ENCODE measurements at regions not wholly inside any gene's neighbourhood (a gene's known extent, or its start where the extent isn't known, plus 50 kb on each side); places are given as distances from the start of the nearest gene placed in this dataset.

DNA sequence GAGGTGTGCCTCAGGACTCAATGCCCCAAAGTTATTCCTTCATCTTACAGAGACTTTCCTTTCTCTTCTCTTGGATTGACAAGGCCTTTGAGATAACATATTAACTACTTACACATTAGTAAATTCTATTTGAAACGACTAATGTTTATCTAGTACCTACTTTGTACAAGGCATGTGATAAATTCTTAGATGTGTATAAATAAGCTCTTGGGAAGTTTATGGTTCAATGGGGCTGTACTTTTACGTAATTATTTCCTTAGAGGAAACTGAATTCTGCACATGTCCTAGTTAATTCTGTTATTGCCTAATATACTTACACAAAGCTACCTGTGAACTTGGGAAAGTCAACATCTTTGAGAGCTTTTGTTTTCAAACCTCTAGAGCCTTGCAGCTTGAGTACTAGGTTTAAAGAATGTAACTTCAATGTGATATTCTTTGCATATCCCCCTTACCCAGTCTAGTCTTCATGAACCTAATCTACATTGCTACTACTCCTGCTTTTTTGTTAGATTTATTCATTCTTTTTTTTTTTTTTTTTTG lies 58.5 kb upstream of the RAP2B start:
- TF ChIP-seq, protein P1, sequence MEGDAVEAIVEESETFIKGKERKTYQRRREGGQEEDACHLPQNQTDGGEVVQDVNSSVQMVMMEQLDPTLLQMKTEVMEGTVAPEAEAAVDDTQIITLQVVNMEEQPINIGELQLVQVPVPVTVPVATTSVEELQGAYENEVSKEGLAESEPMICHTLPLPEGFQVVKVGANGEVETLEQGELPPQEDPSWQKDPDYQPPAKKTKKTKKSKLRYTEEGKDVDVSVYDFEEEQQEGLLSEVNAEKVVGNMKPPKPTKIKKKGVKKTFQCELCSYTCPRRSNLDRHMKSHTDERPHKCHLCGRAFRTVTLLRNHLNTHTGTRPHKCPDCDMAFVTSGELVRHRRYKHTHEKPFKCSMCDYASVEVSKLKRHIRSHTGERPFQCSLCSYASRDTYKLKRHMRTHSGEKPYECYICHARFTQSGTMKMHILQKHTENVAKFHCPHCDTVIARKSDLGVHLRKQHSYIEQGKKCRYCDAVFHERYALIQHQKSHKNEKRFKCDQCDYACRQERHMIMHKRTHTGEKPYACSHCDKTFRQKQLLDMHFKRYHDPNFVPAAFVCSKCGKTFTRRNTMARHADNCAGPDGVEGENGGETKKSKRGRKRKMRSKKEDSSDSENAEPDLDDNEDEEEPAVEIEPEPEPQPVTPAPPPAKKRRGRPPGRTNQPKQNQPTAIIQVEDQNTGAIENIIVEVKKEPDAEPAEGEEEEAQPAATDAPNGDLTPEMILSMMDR (IDR thresholded peaks at IDR 0.05; ENCODE audit: insufficient read depth, missing control alignments), result no peak

DNA sequence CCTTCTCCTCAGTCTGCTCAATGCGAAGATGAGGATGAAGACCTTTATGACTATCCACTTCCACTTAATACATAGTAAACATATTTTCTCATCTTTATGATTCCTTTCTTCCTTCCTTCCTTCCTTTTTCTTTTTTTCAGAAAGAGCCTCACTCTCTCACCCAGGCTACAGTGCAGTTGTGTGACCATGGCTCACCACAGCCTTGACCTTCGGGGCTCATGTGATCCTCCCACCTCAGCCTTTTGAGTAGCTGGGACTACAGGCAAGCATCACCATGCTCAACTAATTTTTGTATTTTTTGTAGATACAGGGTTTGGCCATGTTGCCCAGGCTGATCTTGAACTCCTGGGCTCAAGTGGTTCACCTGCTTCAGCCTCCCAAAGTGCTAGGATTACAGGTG lies 52.0 kb upstream of the RAP2B start:
- no peak for FAIRE-seq
- DNase-seq (ENCODE audit: insufficient read length, low spot score), result no peak
- TF ChIP-seq, protein P1 (IDR thresholded peaks at IDR 0.05; ENCODE audit: insufficient read depth, missing control alignments), result no peak

More for the DNA sequence above, 58.5 kb upstream of the RAP2B start:
- FAIRE-seq, result no peak
- DNase-seq (ENCODE audit: insufficient read length, low spot score), result no peak

GRCh38 chr3:153111016-153111415 lies 51.0 kb upstream of the RAP2B start:
- TF ChIP-seq, protein P1 (IDR thresholded peaks at IDR 0.05; ENCODE audit: insufficient read depth, missing control alignments), result no peak
- DNase-seq (ENCODE audit: insufficient read length, low spot score) (no peak), FAIRE-seq (no peak)

All from D721Med (cell line).